ENCODE measurements at regions not wholly inside any gene's neighbourhood (a gene's known extent, or its start where the extent isn't known, plus 50 kb on each side); places are given as distances from the start of the nearest gene placed in this dataset.

- Histone ChIP-seq H3K36me3 (ENCODE audit: control insufficient read depth, insufficient read depth, low read length) (no peaks in the 10 kb centered on the region), H3K4me1 (ENCODE audit: control insufficient read depth, insufficient read depth, low read length) (no peaks in the 10 kb centered on the region), H3K27me3 (ENCODE audit: control insufficient read depth, insufficient read depth, low read length) (no peaks in the 10 kb centered on the region), H3K4me3 (ENCODE audit: low read depth, low read length) (no peak overlapping the region), H3K27ac (ENCODE audit: low read depth, low read length) (no peak overlapping the region), H3K9ac (ENCODE audit: low read depth, low read length) (no peak overlapping the region), H3K9me3 (ENCODE audit: control insufficient read depth, insufficient read depth, low read length) (no peaks in the 10 kb centered on the region)
Measured at GRCh38 chr13:64054321-64054720, 2638.7 kb upstream of the PCDH20 start.

GRCh38 chr13:64052521-64052920, 2636.9 kb upstream of the PCDH20 start:
- no peak overlapping the region for H3K9ac ChIP-seq (ENCODE audit: low read depth, low read length)
- H3K9me3 ChIP-seq (ENCODE audit: control insufficient read depth, insufficient read depth, low read length) = no peaks in the 10 kb centered on the region
- H3K4me3 ChIP-seq (ENCODE audit: low read depth, low read length) = no peak overlapping the region
- H3K4me1 ChIP-seq (ENCODE audit: control insufficient read depth, insufficient read depth, low read length) = no peaks in the 10 kb centered on the region
- H3K36me3 ChIP-seq (ENCODE audit: control insufficient read depth, insufficient read depth, low read length) = no peaks in the 10 kb centered on the region
- H3K27ac ChIP-seq (ENCODE audit: low read depth, low read length) = no peak overlapping the region
- H3K27me3 ChIP-seq (ENCODE audit: control insufficient read depth, insufficient read depth, low read length) = no peaks in the 10 kb centered on the region

GRCh38 chr13:64051278-64051677, 2635.6 kb upstream of the PCDH20 start:
- no peaks in the 10 kb centered on the region for H3K27me3 ChIP-seq (ENCODE audit: control insufficient read depth, insufficient read depth, low read length)
- H3K4me1 ChIP-seq (ENCODE audit: control insufficient read depth, insufficient read depth, low read length) = no peaks in the 10 kb centered on the region
- H3K9me3 ChIP-seq (ENCODE audit: control insufficient read depth, insufficient read depth, low read length) = no peaks in the 10 kb centered on the region
- H3K27ac ChIP-seq (ENCODE audit: low read depth, low read length) = no peak overlapping the region
- no peak overlapping the region for H3K9ac ChIP-seq (ENCODE audit: low read depth, low read length)
- H3K36me3 ChIP-seq (ENCODE audit: control insufficient read depth, insufficient read depth, low read length) = no peaks in the 10 kb centered on the region
- H3K4me3 ChIP-seq (ENCODE audit: low read depth, low read length) = no peak overlapping the region

- no peaks in the 10 kb centered on the region for H3K9me3 ChIP-seq (ENCODE audit: control insufficient read depth, insufficient read depth, low read length)
- no peak overlapping the region for H3K4me3 ChIP-seq (ENCODE audit: low read depth, low read length)
- H3K4me1 ChIP-seq (ENCODE audit: control insufficient read depth, insufficient read depth, low read length) = no peaks in the 10 kb centered on the region
- H3K27me3 ChIP-seq (ENCODE audit: control insufficient read depth, insufficient read depth, low read length) = no peaks in the 10 kb centered on the region
- no peak overlapping the region for H3K9ac ChIP-seq (ENCODE audit: low read depth, low read length)
- no peak overlapping the region for H3K27ac ChIP-seq (ENCODE audit: low read depth, low read length)
- no peaks in the 10 kb centered on the region for H3K36me3 ChIP-seq (ENCODE audit: control insufficient read depth, insufficient read depth, low read length)
Measured at GRCh38 chr13:64041296-64041695, 2625.6 kb upstream of the PCDH20 start.

GRCh38 chr13:64033921-64034320, 2618.3 kb upstream of the PCDH20 start:
- H3K36me3 ChIP-seq (ENCODE audit: control insufficient read depth, insufficient read depth, low read length) = no peaks in the 10 kb centered on the region
- no peaks in the 10 kb centered on the region for H3K9me3 ChIP-seq (ENCODE audit: control insufficient read depth, insufficient read depth, low read length)
- no peaks in the 10 kb centered on the region for H3K27me3 ChIP-seq (ENCODE audit: control insufficient read depth, insufficient read depth, low read length)
- no peak overlapping the region for H3K4me3 ChIP-seq (ENCODE audit: low read depth, low read length)
- no peaks in the 10 kb centered on the region for H3K4me1 ChIP-seq (ENCODE audit: control insufficient read depth, insufficient read depth, low read length)
- H3K27ac ChIP-seq (ENCODE audit: low read depth, low read length) = no peak overlapping the region
- no peak overlapping the region for H3K9ac ChIP-seq (ENCODE audit: low read depth, low read length)

GRCh38 chr13:64029343-64030093, 2613.9 kb upstream of the PCDH20 start:
- H3K9ac ChIP-seq (ENCODE audit: low read depth, low read length) = no peak overlapping the region
- H3K27ac ChIP-seq (ENCODE audit: low read depth, low read length) = no peak overlapping the region
- no peak overlapping the region for H3K4me3 ChIP-seq (ENCODE audit: low read depth, low read length)
- no peaks in the 10 kb centered on the region for H3K4me1 ChIP-seq (ENCODE audit: control insufficient read depth, insufficient read depth, low read length)
- H3K27me3 ChIP-seq (ENCODE audit: control insufficient read depth, insufficient read depth, low read length) = no peaks in the 10 kb centered on the region
- H3K36me3 ChIP-seq (ENCODE audit: control insufficient read depth, insufficient read depth, low read length) = no peaks in the 10 kb centered on the region
- no peaks in the 10 kb centered on the region for H3K9me3 ChIP-seq (ENCODE audit: control insufficient read depth, insufficient read depth, low read length)

GRCh38 chr13:64028551-64028950, 2612.9 kb upstream of the PCDH20 start:
- H3K9ac ChIP-seq (ENCODE audit: low read depth, low read length) = no peak overlapping the region
- no peak overlapping the region for H3K27ac ChIP-seq (ENCODE audit: low read depth, low read length)
- H3K27me3 ChIP-seq (ENCODE audit: control insufficient read depth, insufficient read depth, low read length) = no peaks in the 10 kb centered on the region
- no peaks in the 10 kb centered on the region for H3K36me3 ChIP-seq (ENCODE audit: control insufficient read depth, insufficient read depth, low read length)
- no peaks in the 10 kb centered on the region for H3K4me1 ChIP-seq (ENCODE audit: control insufficient read depth, insufficient read depth, low read length)
- no peaks in the 10 kb centered on the region for H3K9me3 ChIP-seq (ENCODE audit: control insufficient read depth, insufficient read depth, low read length)
- no peak overlapping the region for H3K4me3 ChIP-seq (ENCODE audit: low read depth, low read length)

GRCh38 chr13:64020126-64020525, 2604.5 kb upstream of the PCDH20 start:
- Histone ChIP-seq H3K9me3 (ENCODE audit: control insufficient read depth, insufficient read depth, low read length) (no peaks in the 10 kb centered on the region), H3K36me3 (ENCODE audit: control insufficient read depth, insufficient read depth, low read length) (no peaks in the 10 kb centered on the region), H3K4me1 (ENCODE audit: control insufficient read depth, insufficient read depth, low read length) (no peaks in the 10 kb centered on the region), H3K9ac (ENCODE audit: low read depth, low read length) (no peak overlapping the region), H3K4me3 (ENCODE audit: low read depth, low read length) (no peak overlapping the region), H3K27me3 (ENCODE audit: control insufficient read depth, insufficient read depth, low read length) (no peaks in the 10 kb centered on the region), H3K27ac (ENCODE audit: low read depth, low read length) (no peak overlapping the region)

GRCh38 chr13:64007339-64007738, 2591.7 kb upstream of the PCDH20 start:
- Histone ChIP-seq H3K27me3 (ENCODE audit: control insufficient read depth, insufficient read depth, low read length) (no peaks in the 10 kb centered on the region), H3K4me1 (ENCODE audit: control insufficient read depth, insufficient read depth, low read length) (no peaks in the 10 kb centered on the region), H3K4me3 (ENCODE audit: low read depth, low read length) (no peak overlapping the region), H3K9me3 (ENCODE audit: control insufficient read depth, insufficient read depth, low read length) (no peaks in the 10 kb centered on the region), H3K27ac (ENCODE audit: low read depth, low read length) (no peak overlapping the region), H3K36me3 (ENCODE audit: control insufficient read depth, insufficient read depth, low read length) (no peaks in the 10 kb centered on the region), H3K9ac (ENCODE audit: low read depth, low read length) (no peak overlapping the region)

- no peaks in the 10 kb centered on the region for H3K27me3 ChIP-seq (ENCODE audit: control insufficient read depth, insufficient read depth, low read length)
- no peaks in the 10 kb centered on the region for H3K9me3 ChIP-seq (ENCODE audit: control insufficient read depth, insufficient read depth, low read length)
- H3K4me3 ChIP-seq (ENCODE audit: low read depth, low read length) = no peak overlapping the region
- no peaks in the 10 kb centered on the region for H3K4me1 ChIP-seq (ENCODE audit: control insufficient read depth, insufficient read depth, low read length)
- no peak overlapping the region for H3K9ac ChIP-seq (ENCODE audit: low read depth, low read length)
- no peaks in the 10 kb centered on the region for H3K36me3 ChIP-seq (ENCODE audit: control insufficient read depth, insufficient read depth, low read length)
- H3K27ac ChIP-seq (ENCODE audit: low read depth, low read length) = no peak overlapping the region
Measured at GRCh38 chr13:64000321-64000720, 2584.7 kb upstream of the PCDH20 start.

- H3K4me3 ChIP-seq (ENCODE audit: low read depth, low read length) = no peak overlapping the region
- no peak overlapping the region for H3K9ac ChIP-seq (ENCODE audit: low read depth, low read length)
- no peaks in the 10 kb centered on the region for H3K36me3 ChIP-seq (ENCODE audit: control insufficient read depth, insufficient read depth, low read length)
- no peak overlapping the region for H3K27ac ChIP-seq (ENCODE audit: low read depth, low read length)
- H3K9me3 ChIP-seq (ENCODE audit: control insufficient read depth, insufficient read depth, low read length) = no peaks in the 10 kb centered on the region
- H3K4me1 ChIP-seq (ENCODE audit: control insufficient read depth, insufficient read depth, low read length) = no peaks in the 10 kb centered on the region
- no peaks in the 10 kb centered on the region for H3K27me3 ChIP-seq (ENCODE audit: control insufficient read depth, insufficient read depth, low read length)
Measured at GRCh38 chr13:63999614-64000305, 2584.1 kb upstream of the PCDH20 start.
